CD4-positive, alpha-beta memory T cell (primary cell): ENCODE measurements at regions not wholly inside any gene's neighbourhood (a gene's known extent, or its start where the extent isn't known, plus 50 kb on each side); places are given as distances from the start of the nearest gene placed in this dataset.

Experiments used
- CTCF ChIA-PET: fragments of 350-600 bp; sonication (Branson Sonifier 250); formaldehyde crosslinking; loops from one replicate; lab custom pipeline; 2021; ENCODE audit warnings: inconsistent platforms; ENCODE audit not compliant: partially characterized antibody; lab: Charles Lee
- POLR2A ChIA-PET: fragments of 350-600 bp; sonication (Branson Sonifier 250); formaldehyde crosslinking; loops from one replicate; lab custom pipeline; 2021; ENCODE audit not compliant: partially characterized antibody; lab: Charles Lee
- DNase-seq, 5 donors: peaks; one replicate each; pipeline versions ENCODE4 v3.0.0 to v3.0.0-alpha.2; 2020 to 2022; ENCODE audit warnings: mixed read lengths in 1 of 5
- H3K27ac ChIP-seq: one replicate; pipeline ENCODE4 v1.7.0; 2013; ENCODE audit warnings: low read depth, low read length
- H3K27me3 ChIP-seq: 2 replicates; pipeline ENCODE4 v1.7.0; 2013; ENCODE audit warnings: mild to moderate bottlenecking, low read length, moderate library complexity; ENCODE audit not compliant: insufficient read depth
- H3K36me3 ChIP-seq: 2 replicates; pipeline ENCODE4 v1.7.0; 2013; ENCODE audit warnings: mild to moderate bottlenecking, low read length, moderate library complexity; ENCODE audit not compliant: insufficient read depth
- H3K4me1 ChIP-seq: 2 replicates; pipeline ENCODE4 v1.7.0; 2013; ENCODE audit warnings: mild to moderate bottlenecking, low read length, moderate library complexity; ENCODE audit not compliant: insufficient read depth
- H3K4me3 ChIP-seq, 2 donors: one replicate each; pipeline ENCODE4 v1.7.0; 2013; ENCODE audit warnings: low read length in 2 of 2, mild to moderate bottlenecking in 1 of 2
- H3K9me3 ChIP-seq, 2 donors: one replicate each; pipeline ENCODE4 v1.7.0; 2013; ENCODE audit warnings: low read length in 2 of 2, control low read depth in 1 of 2; ENCODE audit not compliant: control insufficient read depth in 1 of 2
- H3K27ac Mint-ChIP-seq, 7 donors: one replicate each; pipeline ENCODE4 v1.8.0; 2020 to 2021; ENCODE audit warnings: mixed read lengths in 7 of 7, mild to moderate bottlenecking in 6 of 7, inconsistent platforms in 3 of 7, moderate library complexity in 3 of 7
- H3K27me3 Mint-ChIP-seq, 2 donors: one replicate each; pipeline ENCODE4 v1.8.0; 2020 to 2021; ENCODE audit warnings: mixed read lengths in 2 of 2
- H3K36me3 Mint-ChIP-seq, 2 donors: one replicate each; pipeline ENCODE4 v1.8.0; 2020 to 2021; ENCODE audit warnings: mixed read lengths in 2 of 2, inconsistent platforms in 1 of 2, mild to moderate bottlenecking in 1 of 2
- H3K4me1 Mint-ChIP-seq, 4 donors: one replicate each; pipeline ENCODE4 v1.8.0; 2020 to 2021; ENCODE audit warnings: mixed read lengths in 4 of 4, mild to moderate bottlenecking in 1 of 4
- H3K4me3 Mint-ChIP-seq, 8 donors: one replicate each; pipeline ENCODE4 v1.8.0; 2020 to 2021; ENCODE audit warnings: mixed read lengths in 8 of 8, mild to moderate bottlenecking in 7 of 8, moderate library complexity in 6 of 8, inconsistent platforms in 3 of 8
- H3K9me3 Mint-ChIP-seq, 8 donors: one replicate each; pipeline ENCODE4 v1.8.0; 2020 to 2021; ENCODE audit warnings: mixed read lengths in 8 of 8, mild to moderate bottlenecking in 5 of 8, inconsistent platforms in 3 of 8, moderate library complexity in 1 of 8
- intact Hi-C: fragments of 100-400 bp; cut with micrococcal nuclease; formaldehyde crosslinking; loops from one replicate; pipeline ENCODE4 v1.15.1; 2023

- Mint-ChIP-seq H3K9me3 (peaks cover 2 to 34% (median 21%) of the 10 kb centered on the region in 8 donors), H3K36me3 (no peaks in the 10 kb centered on the region), H3K4me1 (no peaks in the 10 kb centered on the region), H3K27ac (no peak overlapping the region), H3K4me3 (no peak overlapping the region), H3K27me3 (peaks cover 0 to 1% of the 10 kb centered on the region in 2 donors)
- no peaks in the 10 kb centered on the region for H3K9me3 ChIP-seq
- no peaks in the 10 kb centered on the region for H3K36me3 ChIP-seq
- H3K4me3 ChIP-seq: no peak overlapping the region
- no peaks in the 10 kb centered on the region for H3K27me3 ChIP-seq
- DNase-seq: no peak
- intact Hi-C loops: no loop called here
- ChIA-PET CTCF (no interaction called here), POLR2A (no interaction called here)
- no peaks in the 10 kb centered on the region for H3K4me1 ChIP-seq
- H3K27ac ChIP-seq: no peak overlapping the region
Measured at GRCh38 chr5:126069329-126069728, 353.9 kb upstream of the GRAMD2B start.

- H3K27ac Mint-ChIP-seq: no peak overlapping the region
- CTCF ChIA-PET: interaction anchor here (0.7 kb wide), 1 partner anchor 466 kb away, joined by 3 read pairs; no protein-coding TSS in a partner anchor
Measured at GRCh38 chr5:126070481-126070880, 352.7 kb upstream of the GRAMD2B start.

DNA sequence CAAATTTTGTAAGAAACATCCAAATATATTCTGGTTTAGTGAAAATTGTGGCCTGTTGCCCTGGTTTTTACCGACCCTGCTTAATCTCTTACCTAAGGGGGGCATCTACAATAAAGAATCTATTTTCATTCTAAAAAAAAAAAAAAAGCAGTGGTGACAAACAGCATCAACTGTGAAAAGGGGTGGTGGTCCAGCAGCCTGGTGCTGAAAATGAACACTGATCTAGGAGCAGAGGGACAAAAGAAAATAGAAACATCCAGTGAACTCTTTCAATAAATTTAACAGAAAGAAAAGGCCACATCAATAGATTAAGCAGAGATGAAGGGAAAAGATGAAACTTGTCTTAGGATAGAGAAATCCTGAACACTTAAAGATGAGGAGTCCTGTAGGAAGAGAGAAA is 348.7 kb upstream of the GRAMD2B start:
- Mint-ChIP-seq H3K4me3 (no peak overlapping the region), H3K27ac (no peak overlapping the region), H3K9me3 (peaks cover 2 to 48% (median 23%) of the 10 kb centered on the region in 8 donors), H3K36me3 (no peaks in the 10 kb centered on the region), H3K27me3 (no peaks in the 10 kb centered on the region), H3K4me1 (no peaks in the 10 kb centered on the region)
- ChIA-PET POLR2A (no interaction called here), CTCF (no interaction called here)
- Histone ChIP-seq H3K27me3 (no peaks in the 10 kb centered on the region), H3K36me3 (no peaks in the 10 kb centered on the region), H3K4me1 (no peaks in the 10 kb centered on the region), H3K4me3 (no peak overlapping the region), H3K27ac (no peak overlapping the region), H3K9me3 (peaks cover 0 to 2% of the 10 kb centered on the region in 2 donors)
- DNase-seq: no peak
- intact Hi-C loops: no loop called here

More at GRCh38 chr5:126070481-126070880, 352.7 kb upstream of the GRAMD2B start:
- H3K4me3 Mint-ChIP-seq: no peak overlapping the region
- Histone ChIP-seq H3K27me3 (no peaks in the 10 kb centered on the region), H3K4me3 (no peak overlapping the region), H3K36me3 (no peaks in the 10 kb centered on the region), H3K4me1 (no peaks in the 10 kb centered on the region), H3K9me3 (no peaks in the 10 kb centered on the region), H3K27ac (no peak overlapping the region)
- peaks cover 2 to 37% (median 23%) of the 10 kb centered on the region in 8 donors for H3K9me3 Mint-ChIP-seq
- H3K4me1 Mint-ChIP-seq: no peaks in the 10 kb centered on the region
- H3K36me3 Mint-ChIP-seq: no peaks in the 10 kb centered on the region
- DNase-seq: no peak
- intact Hi-C loops: no loop called here
- POLR2A ChIA-PET: no interaction called here
- H3K27me3 Mint-ChIP-seq: no peaks in the 10 kb centered on the region

DNA sequence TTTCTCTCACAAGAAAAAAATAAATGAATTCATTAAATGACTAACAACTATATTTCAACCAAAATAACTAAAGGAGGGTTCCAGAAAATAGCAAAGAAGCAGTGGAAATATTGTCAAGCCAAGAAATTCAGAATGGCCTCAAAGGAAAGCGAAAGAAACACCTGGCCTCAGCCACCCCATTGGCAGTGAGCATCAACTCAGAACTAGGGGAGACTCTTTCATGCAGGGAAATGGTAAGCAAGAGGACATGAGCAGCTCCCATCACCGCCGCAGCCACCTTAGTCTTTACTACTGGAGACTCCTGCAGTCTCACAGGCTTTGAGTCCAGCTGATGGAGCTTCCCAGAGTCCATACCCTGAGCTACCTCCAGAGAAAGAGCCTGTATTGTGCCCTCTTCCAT is 343.9 kb upstream of the GRAMD2B start:
- Mint-ChIP-seq H3K9me3 (peaks cover 0 to 44% (median 26%) of the 10 kb centered on the region in 8 donors), H3K27ac (no peak overlapping the region), H3K27me3 (no peaks in the 10 kb centered on the region), H3K36me3 (no peaks in the 10 kb centered on the region), H3K4me3 (no peak overlapping the region), H3K4me1 (no peaks in the 10 kb centered on the region)
- peaks cover 0 to 10% of the 10 kb centered on the region in 2 donors for H3K9me3 ChIP-seq
- no peak overlapping the region for H3K4me3 ChIP-seq
- no peaks in the 10 kb centered on the region for H3K36me3 ChIP-seq
- H3K4me1 ChIP-seq: no peaks in the 10 kb centered on the region
- CTCF ChIA-PET: no interaction called here
- DNase-seq: no peak
- intact Hi-C loops: no loop called here
- no peaks in the 10 kb centered on the region for H3K27me3 ChIP-seq
- H3K27ac ChIP-seq: no peak overlapping the region
- POLR2A ChIA-PET: no interaction called here

DNA sequence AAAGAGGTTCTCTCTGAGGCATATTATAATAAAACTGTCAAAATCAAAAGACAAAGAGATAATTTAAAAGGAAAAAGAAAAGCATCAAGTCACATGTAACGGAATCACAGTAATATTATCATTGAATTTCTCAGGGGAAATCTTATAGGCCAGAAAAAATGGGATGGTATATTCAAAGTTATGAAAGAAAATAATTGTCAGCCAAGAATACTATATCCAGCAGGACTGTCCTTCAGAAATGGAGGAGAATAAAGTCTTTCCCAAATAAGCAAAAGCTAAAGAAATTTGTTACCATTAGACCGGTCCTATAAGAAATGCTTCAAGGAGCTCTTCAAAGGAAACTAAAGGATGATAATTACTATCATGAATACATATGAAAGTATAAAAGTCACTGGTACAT is 342.0 kb upstream of the GRAMD2B start:
- peaks cover 0 to 50% (median 29%) of the 10 kb centered on the region in 8 donors for H3K9me3 Mint-ChIP-seq
- H3K27me3 Mint-ChIP-seq: no peaks in the 10 kb centered on the region
- intact Hi-C loops: no loop called here
- H3K36me3 ChIP-seq: no peaks in the 10 kb centered on the region
- no peaks in the 10 kb centered on the region for H3K27me3 ChIP-seq
- H3K4me1 Mint-ChIP-seq: no peaks in the 10 kb centered on the region
- ChIA-PET CTCF (no interaction called here), POLR2A (no interaction called here)
- no peak overlapping the region for H3K4me3 Mint-ChIP-seq
- no peak for DNase-seq
- H3K36me3 Mint-ChIP-seq: no peaks in the 10 kb centered on the region
- H3K4me1 ChIP-seq: no peaks in the 10 kb centered on the region
- H3K27ac ChIP-seq: no peak overlapping the region
- no peak overlapping the region for H3K27ac Mint-ChIP-seq
- H3K4me3 ChIP-seq: no peak overlapping the region
- H3K9me3 ChIP-seq: peaks cover 0 to 10% of the 10 kb centered on the region in 2 donors

DNA sequence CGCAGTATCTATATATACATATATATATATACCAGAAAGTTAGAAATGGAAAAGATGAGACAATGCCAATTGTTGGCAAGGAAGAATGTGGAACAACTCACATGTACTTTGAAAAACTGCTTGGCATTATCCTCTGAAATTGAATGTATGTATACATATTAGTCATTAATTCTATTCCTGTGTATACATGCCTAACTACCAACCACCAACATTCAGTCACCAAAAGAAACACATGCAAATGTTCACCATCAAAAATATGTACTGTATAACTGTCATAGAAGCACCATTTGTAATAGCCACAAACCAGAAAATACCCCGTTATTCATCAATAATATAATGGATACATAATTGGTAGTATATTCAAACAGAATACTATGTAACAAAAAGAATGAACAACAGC is 330.2 kb upstream of the GRAMD2B start:
- DNase-seq: no peak
- Histone ChIP-seq H3K27me3 (no peaks in the 10 kb centered on the region), H3K36me3 (no peaks in the 10 kb centered on the region), H3K9me3 (no peaks in the 10 kb centered on the region), H3K4me3 (no peak overlapping the region), H3K27ac (no peak overlapping the region), H3K4me1 (no peaks in the 10 kb centered on the region)
- Mint-ChIP-seq H3K36me3 (no peaks in the 10 kb centered on the region), H3K4me1 (no peaks in the 10 kb centered on the region), H3K27ac (no peak overlapping the region), H3K27me3 (no peaks in the 10 kb centered on the region), H3K4me3 (no peak overlapping the region), H3K9me3 (peaks cover 4 to 32% (median 9%) of the 10 kb centered on the region in 8 donors)
- ChIA-PET POLR2A (no interaction called here), CTCF (no interaction called here)
- intact Hi-C loops: no loop called here

GRCh38 chr5:126093718-126094117 is 329.5 kb upstream of the GRAMD2B start:
- CTCF ChIA-PET: no interaction called here
- H3K36me3 Mint-ChIP-seq: no peaks in the 10 kb centered on the region
- Histone ChIP-seq H3K27ac (no peak overlapping the region), H3K9me3 (no peaks in the 10 kb centered on the region), H3K27me3 (no peaks in the 10 kb centered on the region), H3K36me3 (no peaks in the 10 kb centered on the region), H3K4me3 (no peak overlapping the region), H3K4me1 (no peaks in the 10 kb centered on the region)
- no peak overlapping the region for H3K27ac Mint-ChIP-seq
- POLR2A ChIA-PET: no interaction called here
- no peak overlapping the region for H3K4me3 Mint-ChIP-seq
- H3K27me3 Mint-ChIP-seq: no peaks in the 10 kb centered on the region
- intact Hi-C loops: no loop called here
- no peak for DNase-seq
- H3K9me3 Mint-ChIP-seq: peaks cover 4 to 28% (median 9%) of the 10 kb centered on the region in 8 donors
- no peaks in the 10 kb centered on the region for H3K4me1 Mint-ChIP-seq

DNA sequence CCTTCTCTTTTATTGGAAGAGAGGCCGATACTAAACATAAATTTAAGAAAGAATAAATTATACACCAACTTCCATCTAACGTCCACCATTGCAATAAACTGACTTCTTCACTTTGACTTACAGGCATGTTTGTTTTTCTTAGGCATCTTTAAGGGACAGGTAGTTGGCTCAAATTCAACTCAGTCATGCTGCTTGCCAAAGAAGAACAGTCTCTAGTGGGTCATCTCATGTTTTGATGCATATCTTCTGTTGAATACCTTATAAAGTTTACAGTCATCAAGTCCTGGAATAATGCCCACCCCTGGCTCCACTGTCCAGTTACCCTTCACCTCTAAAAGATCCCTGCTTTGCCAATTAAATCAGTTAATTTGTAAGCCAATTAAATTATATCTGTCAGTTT is 328.2 kb upstream of the GRAMD2B start:
- Histone ChIP-seq H3K36me3 (no peaks in the 10 kb centered on the region), H3K4me3 (no peak overlapping the region), H3K4me1 (no peaks in the 10 kb centered on the region), H3K27me3 (no peaks in the 10 kb centered on the region), H3K27ac (no peak overlapping the region), H3K9me3 (no peaks in the 10 kb centered on the region)
- ChIA-PET CTCF (no interaction called here), POLR2A (no interaction called here)
- no peaks in the 10 kb centered on the region for H3K4me1 Mint-ChIP-seq
- H3K9me3 Mint-ChIP-seq: peaks cover 0 to 21% (median 6%) of the 10 kb centered on the region in 8 donors
- no peak overlapping the region for H3K27ac Mint-ChIP-seq
- H3K4me3 Mint-ChIP-seq: no peak overlapping the region
- H3K36me3 Mint-ChIP-seq: no peaks in the 10 kb centered on the region
- intact Hi-C loops: no loop called here
- DNase-seq: no peak
- H3K27me3 Mint-ChIP-seq: no peaks in the 10 kb centered on the region
